GM12878 (cell line): ENCODE measurements at regions not wholly inside any gene's neighbourhood (a gene's known extent, or its start where the extent isn't known, plus 50 kb on each side); places are given as distances from the start of the nearest gene placed in this dataset.
"Not testable (repeated sequence)": the region's sequence is repeated elsewhere in the genome, so short reads cannot be mapped to it uniquely, and the experiment has no call there.

ENCODE experiments used
- ATAC-seq: fragments of 200-7000 bp; cut with Tn5 transposase; 3 replicates; pipeline ENCODE4 v1.9.1; 2020; ENCODE audit warnings: mild to moderate bottlenecking, moderate library complexity
- BruUV-seq: library from RNA; stranded (reverse); fragments of 400-500 nt; replicated peaks from 2 replicates; lab custom pipeline; 2021; lab: Mats Ljungman, UMichigan
- CTCF ChIA-PET: fragments of 300-600 bp; sonication (Branson Sonifier 250); formaldehyde crosslinking; extraction: SDS; loops from one replicate; lab custom pipeline; 2021; ENCODE audit warnings: inconsistent platforms; lab: Yijun Ruan, JAX
- POLR2A ChIA-PET: fragments of 350-600 bp; formaldehyde crosslinking; extraction: SDS; loops from one replicate; lab custom pipeline; 2021; ENCODE audit warnings: inconsistent platforms; lab: Charles Lee
- RAD21 ChIA-PET: fragments of 300-600 bp; sonication (Branson Sonifier 250); formaldehyde crosslinking; loops from one replicate; lab custom pipeline; 2023; ENCODE audit warnings: antibody characterized with exemption; ENCODE audit not compliant: unreplicated experiment; lab: Charles Lee
- SMC1A ChIA-PET: fragments of 300-600 bp; sonication (Branson Sonifier 250); formaldehyde crosslinking; loops from one replicate; lab custom pipeline; 2023; ENCODE audit not compliant: unreplicated experiment, uncharacterized antibody; lab: Charles Lee
- DNase-seq: peaks from one replicate; pipeline ENCODE4 v3.0.0-alpha.2; 2011; ENCODE audit warnings: low read depth, low spot score
- FAIRE-seq: peaks from 3 replicates; lab custom pipeline; 2011; peaks lifted over from hg19 to GRCh38; lab: Jason Lieb, UNC
- H2AFZ ChIP-seq: 2 replicates; pipeline ENCODE4 v1.6.0; 2011; ENCODE audit warnings: low read depth, low read length, control low read depth; ENCODE audit not compliant: control insufficient read depth
- H3K27ac ChIP-seq: 2 replicates; pipeline ENCODE4 v1.5.1; 2011; ENCODE audit warnings: control low read depth; ENCODE audit not compliant: control insufficient read depth, insufficient read depth
- H3K27me3 ChIP-seq, 2 experiments: replicated peaks in 1 of 2; 2 replicates each; pipeline versions ENCODE4 v1.6.0 to v1.6.1; 2011; ENCODE audit warnings: low read length in 1 of 2; ENCODE audit not compliant: control insufficient read depth in 2 of 2, insufficient read depth in 2 of 2
- H3K36me3 ChIP-seq, 2 experiments: 2 replicates each; pipeline ENCODE4 v1.5.1; 2011; ENCODE audit warnings: low read length in 1 of 2; ENCODE audit not compliant: control insufficient read depth in 2 of 2, insufficient read depth in 2 of 2
- H3K4me1 ChIP-seq: 2 replicates; pipeline ENCODE4 v1.6.1; 2011; ENCODE audit warnings: mild to moderate bottlenecking, low read length, moderate library complexity, mixed read lengths; ENCODE audit not compliant: control insufficient read depth, insufficient read depth
- H3K4me2 ChIP-seq: 2 replicates; pipeline ENCODE4 v1.6.0; 2011; ENCODE audit warnings: control low read depth; ENCODE audit not compliant: control insufficient read depth, insufficient read depth
- H3K4me3 ChIP-seq: fragments of 200-600 bp; sonication (generic); 2 replicates; pipeline ENCODE4 v1.5.1; 2016
- H3K79me2 ChIP-seq: 2 replicates; pipeline ENCODE4 v1.6.0; 2011; ENCODE audit warnings: low read length; ENCODE audit not compliant: control insufficient read depth, insufficient read depth
- H3K9ac ChIP-seq: 2 replicates; pipeline ENCODE4 v1.8.0; 2011; ENCODE audit warnings: low read length, control low read depth, mixed read lengths; ENCODE audit not compliant: control insufficient read depth, insufficient read depth
- H3K9me3 ChIP-seq: replicated peaks from 3 replicates; pipeline ENCODE4 v1.5.1; 2011; ENCODE audit warnings: mild to moderate bottlenecking, low read length; ENCODE audit not compliant: control insufficient read depth, insufficient read depth
- H4K20me1 ChIP-seq: 2 replicates; pipeline ENCODE4 v1.6.0; 2011; ENCODE audit not compliant: control insufficient read depth, insufficient read depth
- PML ChIP-seq: IDR thresholded peaks from 2 replicates; pipeline ENCODE4 v1.6.1; 2012; ENCODE audit warnings: low read length, inconsistent platforms
- WGBS: methylation state at CpG from one replicate; pipeline ENCODE4 v1.1.6; 2016; ENCODE audit warnings: low lambda C conversion rate; ENCODE audit not compliant: insufficient replicate concordance, insufficient coverage; ENCODE audit errors: missing lambda C conversion rate; 5-methylcytosine and 5-hydroxymethylcytosine counted together
- in situ Hi-C: fragments of 300-500 bp; cut with MboI; formaldehyde crosslinking; loops from 9 replicates; pipeline ENCODE4 v1.14.3; 2018; ENCODE audit warnings: mixed read lengths
- intact Hi-C: fragments of 100-400 bp; cut with micrococcal nuclease; formaldehyde crosslinking; loops from one replicate; pipeline ENCODE4 v1.14.2; 2022; ENCODE audit not compliant: unreplicated experiment
- TF ChIP-seq, protein P1 (sequence below): fragments of 450-650 bp; IDR thresholded peaks from 2 replicates; pipeline ENCODE4 v1.6.1; 2018; ENCODE audit warnings: borderline replicate concordance, mild to moderate bottlenecking; ENCODE audit not compliant: partially characterized antibody

DNA sequence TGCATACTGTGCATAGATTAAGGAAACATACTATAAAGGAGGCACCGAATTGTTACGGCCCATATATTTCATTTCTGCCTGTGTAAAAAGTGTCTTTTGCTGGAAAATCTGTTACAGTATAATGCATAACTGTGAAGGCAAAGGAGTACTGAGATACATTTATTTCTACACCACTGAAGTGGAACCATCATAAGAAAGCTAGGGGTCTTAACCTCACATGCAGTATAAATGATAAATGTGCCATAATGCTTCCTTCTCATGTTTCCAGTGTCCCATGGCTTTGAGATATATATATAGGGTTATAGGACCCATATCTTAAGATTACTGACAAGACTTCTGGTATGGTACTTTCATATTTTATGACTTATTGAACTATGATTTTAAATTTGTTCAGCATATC, 713.8 kb upstream of the PABPC4L start:
- Histone ChIP-seq H3K9ac (no peak overlapping the region), H3K79me2 (no peaks in the 10 kb centered on the region), H3K27ac (no peak overlapping the region), H3K27me3 (no peaks in the 10 kb centered on the region), H2AFZ (no peak overlapping the region), H3K36me3 (no peaks in the 10 kb centered on the region), H4K20me1 (no peaks in the 10 kb centered on the region), H3K4me1 (no peaks in the 10 kb centered on the region), H3K4me2 (no peak overlapping the region), H3K9me3 (no peaks in the 10 kb centered on the region), H3K4me3 (no peak overlapping the region)
- no TSS peak for BruUV-seq
- CTCF ChIA-PET: no interaction called here
- FAIRE-seq (no peak), ATAC-seq (no peak), DNase-seq (no peak)
- TF ChIP-seq, protein P1, sequence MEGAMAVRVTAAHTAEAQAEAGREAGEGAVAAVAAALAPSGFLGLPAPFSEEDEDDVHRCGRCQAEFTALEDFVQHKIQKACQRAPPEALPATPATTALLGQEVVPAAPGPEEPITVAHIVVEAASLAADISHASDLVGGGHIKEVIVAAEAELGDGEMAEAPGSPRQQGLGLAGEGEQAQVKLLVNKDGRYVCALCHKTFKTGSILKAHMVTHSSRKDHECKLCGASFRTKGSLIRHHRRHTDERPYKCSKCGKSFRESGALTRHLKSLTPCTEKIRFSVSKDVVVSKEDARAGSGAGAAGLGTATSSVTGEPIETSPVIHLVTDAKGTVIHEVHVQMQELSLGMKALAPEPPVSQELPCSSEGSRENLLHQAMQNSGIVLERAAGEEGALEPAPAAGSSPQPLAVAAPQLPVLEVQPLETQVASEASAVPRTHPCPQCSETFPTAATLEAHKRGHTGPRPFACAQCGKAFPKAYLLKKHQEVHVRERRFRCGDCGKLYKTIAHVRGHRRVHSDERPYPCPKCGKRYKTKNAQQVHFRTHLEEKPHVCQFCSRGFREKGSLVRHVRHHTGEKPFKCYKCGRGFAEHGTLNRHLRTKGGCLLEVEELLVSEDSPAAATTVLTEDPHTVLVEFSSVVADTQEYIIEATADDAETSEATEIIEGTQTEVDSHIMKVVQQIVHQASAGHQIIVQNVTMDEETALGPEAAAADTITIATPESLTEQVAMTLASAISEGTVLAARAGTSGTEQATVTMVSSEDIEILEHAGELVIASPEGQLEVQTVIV: no peak
- no peak for TF ChIP-seq PML
- POLR2A ChIA-PET: no interaction called here
- in situ Hi-C loops (no loop called here), intact Hi-C loops (no loop called here)
- SMC1A ChIA-PET: no interaction called here
- 83% methylated on average over 2 of the region's 2 CpGs for WGBS
- RAD21 ChIA-PET: no interaction called here

DNA sequence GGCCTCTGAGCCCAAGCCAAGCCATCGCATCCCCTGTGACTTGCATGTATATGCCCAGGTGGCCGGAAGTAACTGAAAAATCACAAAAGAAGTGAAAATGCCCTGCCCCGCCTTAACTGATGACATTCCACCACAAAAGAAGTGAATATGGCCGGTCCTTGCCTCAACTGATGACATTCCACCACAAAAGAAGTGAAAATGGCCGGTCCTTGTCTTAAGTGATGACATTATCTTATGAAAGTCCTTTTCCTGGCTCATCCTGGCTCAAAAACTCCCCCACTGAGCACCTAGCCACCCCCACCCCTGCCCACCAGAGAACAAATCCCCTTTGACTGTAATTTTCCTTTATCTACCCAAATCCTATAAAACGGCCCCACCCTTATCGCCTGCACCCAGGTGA, 712.7 kb upstream of the PABPC4L start:
- H3K4me3 ChIP-seq, H3K36me3 ChIP-seq, ATAC-seq, H3K27ac ChIP-seq, POLR2A ChIA-PET, RAD21 ChIA-PET, intact Hi-C loops, SMC1A ChIA-PET, H2AFZ ChIP-seq, H3K4me2 ChIP-seq, FAIRE-seq, H3K9me3 ChIP-seq, H3K9ac ChIP-seq, BruUV-seq, H3K27me3 ChIP-seq, H4K20me1 ChIP-seq, H3K79me2 ChIP-seq, in situ Hi-C loops, H3K4me1 ChIP-seq, CTCF ChIA-PET, DNase-seq: not testable (repeated sequence)
- WGBS: 35% methylated on average over 7 of the region's 7 CpGs
